HG03575 (cell line): ENCODE measurements at regions not wholly inside any gene's neighbourhood (a gene's known extent, or its start where the extent isn't known, plus 50 kb on each side); places are given as distances from the start of the nearest gene placed in this dataset.
"Not testable (repeated sequence)": the region's sequence is repeated elsewhere in the genome, so short reads cannot be mapped to it uniquely, and the experiment has no call there.

Experiments
- ATAC-seq: cut with Tn5 transposase; IDR thresholded peaks from one replicate; pipeline ENCODE4 v1.9.1; 2021; ENCODE audit not compliant: unreplicated experiment, insufficient number of reproducible peaks, low FRiP score; ENCODE audit errors: extremely low read depth

DNA sequence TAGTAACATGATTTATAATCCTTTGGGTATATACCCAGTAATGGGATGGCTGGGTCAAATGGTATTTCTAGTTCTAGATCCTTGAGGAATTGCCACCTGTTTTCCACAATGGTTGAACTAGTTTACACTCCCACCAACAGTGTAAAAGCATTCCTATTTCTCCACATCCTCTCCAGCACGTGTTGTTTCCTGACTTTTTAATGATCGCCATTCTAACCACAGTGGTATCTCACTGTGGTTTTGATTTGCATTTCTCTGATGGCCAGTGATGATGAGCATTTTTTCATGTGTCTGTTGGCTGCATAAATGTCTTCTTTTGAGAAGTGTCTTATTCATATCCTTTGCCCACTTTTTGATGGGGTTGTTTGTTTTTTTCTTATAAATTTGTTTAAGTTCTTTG, 152.6 kb upstream of the PFN2 start:
- not testable (repeated sequence) for ATAC-seq

- ATAC-seq, result no peak
These were observed 147.5 kb upstream of the PFN2 start for GRCh38 chr3:150118219-150118618.

- ATAC-seq, result no peak
These were observed 146.4 kb upstream of the PFN2 start for GRCh38 chr3:150117076-150117475.

GRCh38 chr3:150116196-150116595, 145.5 kb upstream of the PFN2 start:
- ATAC-seq, result no peak

DNA sequence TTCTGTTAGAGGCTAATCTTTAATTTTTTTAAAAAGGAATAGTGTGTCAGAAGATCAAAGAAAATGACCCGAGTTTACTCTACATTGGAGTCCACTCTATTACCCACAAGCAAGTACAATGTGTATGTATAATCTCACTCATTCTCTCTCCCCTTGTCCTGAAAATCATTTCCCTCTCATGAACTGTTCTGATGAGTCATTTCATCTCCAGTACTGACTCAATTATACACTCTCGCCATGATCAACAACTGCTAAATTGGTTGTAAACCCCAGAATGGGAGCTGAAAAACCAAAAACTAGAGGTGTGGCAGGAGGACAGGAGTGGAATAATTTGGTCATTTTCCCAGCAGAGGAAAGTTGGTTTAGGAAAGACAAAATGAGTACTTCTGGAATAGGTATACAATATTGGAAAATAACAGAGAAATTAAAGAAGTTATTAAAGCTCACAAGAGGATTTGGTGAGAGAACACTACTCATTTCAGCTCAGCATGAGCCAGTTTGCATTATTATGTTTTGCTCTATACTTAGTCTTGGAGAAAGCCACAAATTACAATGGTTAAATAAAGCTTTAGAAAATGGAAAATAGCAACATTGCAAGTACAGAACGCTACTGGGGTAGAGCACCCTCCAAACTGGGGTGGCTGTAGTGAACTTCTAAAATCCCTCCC, 144.3 kb upstream of the PFN2 start:
- ATAC-seq, result peak; percentile 97

- ATAC-seq, result no peak
These were observed 143.6 kb upstream of the PFN2 start for GRCh38 chr3:150114273-150114672.

DNA sequence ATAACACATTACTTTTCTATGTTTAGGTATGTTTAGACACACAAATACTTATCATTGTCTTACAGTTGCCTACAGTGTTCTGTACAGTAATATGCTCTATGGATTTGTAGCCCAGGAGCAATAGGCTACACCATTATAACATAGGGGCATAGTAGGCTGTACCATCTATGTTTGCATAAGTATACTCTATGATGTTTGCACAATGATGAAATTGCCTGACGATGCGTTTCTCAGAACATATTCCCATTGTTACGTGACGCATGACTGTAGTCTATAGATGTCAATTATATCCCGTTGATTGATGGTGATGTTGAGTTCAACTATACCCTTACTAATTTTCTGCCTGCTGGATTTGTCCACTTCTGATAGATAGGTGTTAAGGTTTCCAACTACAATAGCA, 139.4 kb upstream of the PFN2 start:
- no peak for ATAC-seq

GRCh38 chr3:150107429-150108175, 136.9 kb upstream of the PFN2 start:
- ATAC-seq, result no peak

GRCh38 chr3:150106740-150107428, 136.2 kb upstream of the PFN2 start:
- no peak for ATAC-seq

- ATAC-seq, result no peak
These were observed 135.4 kb upstream of the PFN2 start for GRCh38 chr3:150105886-150106612.

DNA sequence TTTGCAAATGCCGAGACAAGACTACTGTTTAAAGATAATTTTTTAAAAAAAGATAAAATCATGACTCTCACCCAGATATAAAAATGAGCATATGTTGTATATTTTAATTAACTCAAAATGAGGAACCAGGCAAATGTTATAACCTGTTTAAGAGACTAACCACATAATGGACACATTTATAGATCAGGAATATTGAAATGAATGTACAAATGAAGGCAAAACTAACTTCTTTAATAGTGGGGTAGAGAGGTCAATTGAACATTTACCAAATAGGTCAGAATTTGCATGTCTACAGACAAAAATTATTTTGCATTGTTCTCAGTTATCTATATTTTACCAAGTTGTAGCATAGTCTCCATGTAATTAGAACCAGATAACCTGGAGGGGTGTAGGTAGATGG, 134.3 kb upstream of the PFN2 start:
- no peak for ATAC-seq

DNA sequence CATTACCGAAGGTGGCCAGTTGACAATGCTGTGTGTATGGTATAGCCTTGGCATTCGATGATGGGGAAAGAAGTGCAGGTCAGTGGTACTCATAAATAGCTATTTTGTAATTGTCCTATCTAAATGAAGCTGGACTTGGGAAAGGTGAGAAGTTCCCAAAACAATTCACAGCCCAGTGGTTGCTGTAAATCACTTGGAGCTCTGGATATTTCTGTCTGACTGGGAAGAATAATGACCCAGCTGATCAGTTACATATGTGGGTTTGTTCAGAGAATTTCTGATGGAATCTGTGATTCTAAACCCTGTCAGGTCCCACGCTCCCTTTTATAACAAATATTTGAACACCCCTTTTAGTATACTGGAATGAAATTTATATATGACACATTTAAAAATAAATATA, 133.9 kb upstream of the PFN2 start:
- no peak for ATAC-seq

GRCh38 chr3:150101016-150101415, 130.3 kb upstream of the PFN2 start:
- ATAC-seq, result no peak

- no peak for ATAC-seq
These were observed 127.9 kb upstream of the PFN2 start for GRCh38 chr3:150098621-150099020.

DNA sequence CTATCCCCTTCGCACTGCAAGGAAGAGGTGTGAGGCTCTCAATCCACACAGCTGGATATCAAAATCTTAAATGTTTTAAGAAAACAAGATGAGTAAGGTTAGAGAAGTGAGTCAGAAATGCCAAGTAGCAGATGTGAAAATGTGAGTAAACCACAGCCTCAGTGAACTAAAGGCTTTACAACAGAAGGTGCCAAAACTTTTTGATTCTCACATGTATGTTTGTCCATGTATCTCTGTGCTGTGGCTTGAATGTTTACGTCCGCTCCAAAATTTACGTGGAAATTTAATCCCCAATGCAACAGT, 126.8 kb upstream of the PFN2 start:
- no peak for ATAC-seq

GRCh38 chr3:150096700-150097587, 126.2 kb upstream of the PFN2 start:
- no peak for ATAC-seq

DNA sequence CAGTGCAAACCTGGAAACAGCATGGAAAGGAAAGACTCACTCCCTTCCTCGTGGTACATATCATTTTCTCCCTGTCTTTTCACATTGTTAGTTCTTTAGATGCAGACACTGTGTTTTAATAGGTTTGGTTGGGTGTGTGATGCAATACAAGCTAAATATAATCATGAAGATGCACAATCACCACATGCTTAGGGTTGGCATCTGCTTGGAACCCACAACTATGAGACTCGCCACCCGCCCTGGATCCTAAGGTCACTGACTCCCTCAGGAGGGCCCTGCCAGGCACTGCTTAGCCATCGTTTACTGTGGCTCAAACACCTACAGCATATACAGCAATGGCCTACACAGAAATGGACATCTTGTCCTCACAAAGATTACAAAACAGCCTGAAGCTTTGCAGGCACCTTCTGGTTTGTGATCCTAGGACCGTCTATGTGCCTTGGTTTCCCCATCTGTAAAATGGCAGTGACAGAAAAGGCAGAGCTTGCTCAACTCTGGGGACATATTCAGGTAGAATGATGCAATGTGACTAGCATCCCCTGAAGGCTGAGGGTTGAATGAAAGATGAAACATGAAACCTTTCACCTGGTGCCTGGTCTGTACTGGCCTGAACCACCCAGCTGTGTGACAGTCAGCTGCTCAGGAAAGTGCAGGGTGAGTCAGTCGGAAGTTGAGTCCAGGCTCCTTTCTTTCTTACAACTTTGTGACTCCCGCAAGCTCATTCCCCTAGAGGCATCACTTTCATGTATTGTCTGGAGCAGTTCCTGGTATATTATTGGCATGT, 123.6 kb upstream of the PFN2 start:
- no peak for ATAC-seq

- ATAC-seq, result no peak
These were observed 120.9 kb upstream of the PFN2 start for GRCh38 chr3:150091626-150092025.
